ENCODE measurements at regions not wholly inside any gene's neighbourhood (a gene's known extent, or its start where the extent isn't known, plus 50 kb on each side); places are given as distances from the start of the nearest gene placed in this dataset.
A peak's percentile ranks its signal among the peaks of the same experiment; 100 is the strongest.

- peak; percentile 47 for DNase-seq
These were observed 532.2 kb downstream of the MATN1 start for GRCh38 chr1:30191154-30191702.

DNA sequence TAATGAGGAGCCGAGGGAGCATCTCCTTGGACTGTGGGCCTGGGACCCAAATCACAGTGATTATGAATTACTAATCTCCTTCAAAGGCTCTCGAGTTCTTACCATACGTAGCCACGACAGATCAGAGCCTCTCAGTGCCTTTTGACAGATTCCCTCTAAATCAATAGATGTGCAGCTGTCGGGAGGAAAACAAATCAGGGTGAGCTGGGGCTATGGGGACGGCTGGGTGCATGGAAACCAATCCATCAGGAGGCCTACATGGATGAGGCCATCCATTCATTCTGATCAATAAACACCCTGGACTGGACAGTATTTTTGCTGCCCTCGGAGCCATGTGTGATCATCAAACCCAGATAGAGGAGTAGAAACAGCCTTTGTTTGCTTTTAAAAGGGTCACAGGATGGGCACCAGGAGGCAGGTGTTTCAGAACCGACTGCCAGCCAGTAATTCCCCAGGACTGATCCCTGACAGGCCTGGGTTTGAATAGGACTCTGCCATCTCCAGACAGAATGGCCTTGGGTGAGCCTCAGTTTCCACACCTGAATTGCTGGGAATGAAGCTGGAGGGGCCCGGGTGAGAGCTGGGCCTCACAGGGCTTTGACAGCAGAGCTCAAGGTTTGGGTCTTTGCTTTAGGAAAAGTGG, 532.8 kb downstream of the MATN1 start:
- peak; percentile 35 for DNase-seq

- peak; percentile 24 for DNase-seq
These were observed 533.4 kb downstream of the MATN1 start for GRCh38 chr1:30189818-30190500.

DNA sequence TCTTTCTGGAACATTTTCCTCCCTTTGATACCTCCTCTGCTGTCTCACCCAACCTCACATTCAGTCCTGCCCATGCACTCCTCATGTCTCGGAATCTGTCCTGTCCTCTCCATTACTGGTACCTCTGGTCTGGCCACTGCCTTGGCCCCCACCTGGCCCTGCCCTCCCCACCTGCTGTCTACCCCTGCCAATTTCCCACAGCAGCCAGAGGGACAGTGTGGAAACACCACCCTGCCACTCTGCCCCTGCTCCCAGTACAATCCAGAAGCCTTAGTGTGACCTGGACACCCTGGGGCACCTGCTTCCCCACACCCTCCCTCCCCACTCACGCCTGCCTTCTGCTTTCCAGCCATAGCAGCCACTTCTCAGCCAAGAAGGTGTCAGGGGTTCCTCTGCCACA, 534.4 kb downstream of the MATN1 start:
- peak; percentile 47 for DNase-seq

- DNase-seq: no peak
These were observed 535.1 kb downstream of the MATN1 start for GRCh38 chr1:30188329-30188728.

DNA sequence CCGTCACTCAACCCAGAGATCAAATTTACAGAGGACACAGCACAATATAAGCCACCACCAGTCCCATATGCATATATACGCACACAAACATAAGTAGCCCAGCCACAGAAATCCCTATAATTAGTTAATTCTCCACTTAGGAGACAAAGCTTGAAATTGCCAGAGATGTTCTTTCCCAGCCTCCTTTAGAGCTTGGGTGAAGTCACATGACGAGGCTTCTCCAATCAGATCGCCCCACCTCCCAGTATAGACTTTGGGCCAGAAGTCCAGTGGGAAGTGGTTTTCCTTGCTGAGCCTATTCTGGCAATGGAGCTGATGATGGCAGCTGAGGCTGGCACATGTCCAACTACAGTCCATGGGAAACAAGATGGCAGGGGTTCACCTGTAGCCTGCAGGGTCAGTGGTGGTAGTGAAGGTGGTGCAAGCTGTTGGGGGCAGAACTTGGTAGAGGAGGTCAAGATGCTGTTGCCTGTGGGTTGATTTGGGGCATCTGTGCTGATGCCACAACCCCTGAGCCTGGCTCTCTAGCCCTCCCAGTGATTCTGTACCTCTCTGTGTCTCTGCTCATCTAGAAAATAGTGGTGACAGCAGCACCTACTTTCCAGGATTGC, 535.9 kb downstream of the MATN1 start:
- peak; percentile 28 for DNase-seq

DNA sequence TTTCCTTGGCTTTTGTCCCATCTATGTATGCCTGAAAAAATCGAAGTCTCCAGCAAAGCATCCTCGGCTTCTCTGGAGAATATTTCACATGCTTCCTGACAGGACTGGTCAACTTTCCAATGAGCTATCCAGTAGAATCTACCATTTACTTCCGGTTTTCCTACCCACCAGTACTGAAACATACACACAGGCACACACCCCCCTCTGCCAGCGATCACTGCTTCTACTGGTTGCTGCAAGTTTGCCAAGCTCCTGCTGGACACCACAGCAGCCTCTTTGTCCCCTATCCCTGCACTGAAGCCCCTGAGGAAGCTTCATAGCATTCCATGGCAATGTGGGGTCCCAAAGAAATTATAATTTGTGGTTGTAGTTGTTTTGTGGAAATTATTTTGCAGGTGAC, 536.8 kb downstream of the MATN1 start:
- DNase-seq: peak; percentile 9

DNA sequence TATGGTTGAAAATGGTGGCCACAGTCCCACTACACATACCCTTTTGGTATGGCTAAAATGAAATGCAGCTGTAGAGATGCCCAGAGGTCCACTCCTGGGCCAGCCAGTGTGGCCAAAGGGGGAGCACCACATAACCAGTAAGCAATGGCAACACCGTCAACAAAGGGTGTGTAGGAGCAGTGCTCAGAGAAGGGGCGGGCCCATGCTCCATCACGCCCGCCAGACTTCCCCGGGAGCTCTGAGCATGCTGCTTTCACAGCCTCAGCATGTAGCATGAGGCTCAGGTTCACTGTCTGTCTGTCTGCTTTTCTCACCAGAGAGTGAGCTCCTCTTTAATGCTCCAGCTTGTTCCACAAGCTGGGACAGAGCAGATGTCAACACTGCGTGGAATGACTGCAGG, 537.6 kb downstream of the MATN1 start:
- peak; percentile 32 for DNase-seq

GRCh38 chr1:30185313-30185712, 538.1 kb downstream of the MATN1 start:
- DNase-seq: no peak

DNA sequence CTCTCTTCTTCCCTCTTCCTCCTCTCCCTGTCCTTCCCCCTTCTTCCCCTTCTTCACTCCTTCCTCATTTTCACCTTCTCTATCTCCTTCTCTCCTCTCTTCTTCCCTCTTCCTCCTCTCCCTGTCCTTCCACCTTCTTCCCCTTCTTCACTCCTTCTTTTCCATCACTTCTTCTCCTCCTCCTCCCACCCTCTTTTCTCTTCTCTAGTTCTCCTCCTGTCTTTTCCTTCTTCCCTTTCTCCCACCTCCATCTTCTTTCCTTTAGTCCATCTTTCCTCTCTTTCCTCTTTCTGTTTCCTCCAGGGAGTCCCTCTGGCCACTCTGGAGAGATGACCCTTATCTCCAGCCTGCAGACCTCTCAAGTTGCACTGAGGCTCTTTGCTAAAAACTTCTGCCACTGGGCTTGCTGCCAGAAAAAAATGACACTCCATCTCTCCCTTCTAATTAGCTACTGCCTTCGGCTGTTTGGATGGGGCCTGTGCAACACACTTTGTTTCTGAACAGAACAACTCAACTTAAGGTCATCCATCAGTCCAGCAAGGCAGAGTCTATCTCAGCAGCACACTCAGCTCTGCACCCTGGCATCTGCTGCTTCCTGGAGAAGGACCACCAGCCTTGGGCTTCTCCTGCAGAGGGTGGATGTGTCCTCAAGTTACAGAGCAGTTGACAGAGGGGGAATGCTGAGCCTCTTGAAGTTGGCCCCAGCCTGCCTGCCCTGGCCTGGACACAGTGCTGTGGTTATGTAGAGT, 538.8 kb downstream of the MATN1 start:
- DNase-seq: peak; percentile 45

DNA sequence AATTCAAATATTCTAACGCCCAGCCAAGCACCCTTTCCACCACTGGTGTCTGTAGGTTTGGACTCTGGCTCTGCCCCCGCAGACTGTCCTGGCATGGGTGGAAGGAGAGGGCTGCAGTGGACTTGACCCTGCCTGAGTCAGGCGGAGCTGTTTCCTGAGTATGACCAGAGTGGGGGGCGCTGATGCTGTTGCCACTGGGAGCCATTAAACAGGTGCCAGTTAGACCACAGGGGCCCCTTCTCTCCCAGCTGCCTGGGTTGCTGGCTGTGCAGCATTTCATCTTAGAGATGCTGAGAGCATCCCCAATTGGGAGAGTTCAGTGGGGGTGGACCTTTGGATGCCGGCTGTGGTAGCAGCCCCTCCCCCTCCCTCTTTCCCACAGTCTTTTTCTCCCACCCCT, 539.5 kb downstream of the MATN1 start:
- peak; percentile 32 for DNase-seq

DNA sequence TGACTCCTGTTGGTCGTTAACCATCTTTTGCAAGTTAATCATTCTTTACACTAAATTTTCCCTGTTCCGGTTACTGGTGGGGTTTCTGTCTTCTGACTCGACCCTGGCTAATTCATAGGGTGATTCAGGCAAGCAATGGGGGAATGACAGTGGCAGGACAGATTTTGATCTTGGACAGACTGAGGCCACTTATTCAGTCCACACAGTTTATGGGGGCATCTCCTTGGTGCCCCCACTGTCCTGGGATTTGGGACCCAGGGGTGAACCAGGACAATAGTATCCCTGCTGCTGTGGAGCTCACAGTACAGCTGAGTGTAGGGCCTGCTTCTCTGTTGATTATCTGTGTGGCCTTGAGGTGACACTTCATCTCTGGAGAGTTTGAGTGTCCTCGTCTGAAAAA, 540.4 kb downstream of the MATN1 start:
- no peak for DNase-seq

- peak; percentile 4 for DNase-seq
These were observed 543.3 kb downstream of the MATN1 start for GRCh38 chr1:30179942-30180543.

GRCh38 chr1:30176477-30176876, 546.9 kb downstream of the MATN1 start:
- no peak for DNase-seq

- DNase-seq: no peak
These were observed 548.9 kb downstream of the MATN1 start for GRCh38 chr1:30174499-30174898.

DNA sequence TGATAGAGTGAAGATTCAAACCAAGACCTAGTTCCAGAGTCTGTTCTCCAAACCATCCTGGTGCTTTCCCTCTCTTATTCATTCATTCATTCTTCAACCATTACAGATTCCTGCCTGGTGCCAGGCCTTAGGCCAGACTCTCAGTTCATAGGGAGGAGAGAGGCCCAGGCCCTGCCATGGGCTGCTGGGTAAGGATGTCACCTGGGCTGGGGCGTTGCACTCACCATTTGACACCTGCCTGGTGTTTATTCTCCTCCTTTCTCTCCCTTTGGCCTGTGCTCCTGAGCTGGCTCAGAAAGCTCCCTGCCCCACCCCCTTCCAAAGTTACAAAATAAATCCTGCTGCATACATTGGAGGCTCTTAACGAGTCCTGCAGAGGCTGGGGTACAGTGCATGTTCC, 549.8 kb downstream of the MATN1 start:
- DNase-seq: no peak

GRCh38 chr1:30172757-30173156, 550.6 kb downstream of the MATN1 start:
- DNase-seq: no peak

GRCh38 chr1:30172299-30172694, 551.1 kb downstream of the MATN1 start:
- DNase-seq: no peak

- DNase-seq: no peak
These were observed 551.7 kb downstream of the MATN1 start for GRCh38 chr1:30171537-30172298.

- DNase-seq: no peak
These were observed 554.1 kb downstream of the MATN1 start for GRCh38 chr1:30169269-30169668.

GRCh38 chr1:30166174-30166573, 557.2 kb downstream of the MATN1 start:
- DNase-seq: no peak

DNA sequence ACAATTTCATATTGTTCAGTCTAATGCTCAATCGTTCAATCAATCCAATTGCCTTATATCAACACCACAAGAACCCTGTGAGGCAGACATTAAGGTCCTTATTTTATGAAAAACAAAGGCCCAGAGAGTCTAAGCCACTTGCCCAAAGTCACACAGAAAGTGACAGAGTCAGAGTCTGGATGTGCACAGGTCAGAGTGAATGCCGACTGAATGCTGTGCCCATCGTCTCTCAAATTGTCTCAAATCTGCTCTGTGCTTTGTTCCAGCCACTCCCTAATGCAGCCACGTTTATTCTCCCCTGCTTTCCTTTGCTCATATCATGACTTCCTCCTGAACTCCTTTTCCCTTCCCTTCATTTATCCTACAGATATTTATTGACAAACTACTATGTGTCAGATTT, 558.3 kb downstream of the MATN1 start:
- no peak for DNase-seq

Data from activated CD8-positive, alpha-beta memory T cell treated with anti-CD3 and anti-CD28 coated beads for 24 hours (primary cell).